ENCODE measurements at regions not wholly inside any gene's neighbourhood (a gene's known extent, or its start where the extent isn't known, plus 50 kb on each side); places are given as distances from the start of the nearest gene placed in this dataset.

DNA sequence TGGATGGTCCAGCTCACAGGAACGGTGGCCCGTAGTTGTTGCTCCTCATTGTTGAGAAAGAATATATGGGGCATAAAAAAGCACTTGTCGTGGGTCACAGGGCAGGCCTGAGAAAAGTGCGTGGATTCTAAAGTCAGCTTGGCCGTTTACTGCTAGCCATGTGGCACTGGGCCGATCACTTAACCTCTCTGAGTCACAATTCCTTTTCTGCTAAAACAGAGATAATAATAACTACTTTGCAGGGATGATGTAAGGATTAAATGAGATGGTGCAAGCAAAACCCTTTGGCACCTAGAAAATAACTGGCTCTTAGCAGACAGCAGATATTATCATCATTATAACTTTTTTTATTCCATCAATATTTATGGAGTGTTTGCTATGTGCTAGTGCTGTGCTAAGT, 579.7 kb downstream of the CCDC171 start:
- H3K56ac ChIP-seq (ENCODE audit: insufficient read length, low read depth, low read length) = no peak overlapping the region
- H3K27me3 Mint-ChIP-seq (ENCODE audit: low read depth) = peaks cover 23% of the 10 kb centered on the region
- no peak overlapping the region for H2BK20ac ChIP-seq (ENCODE audit: low read depth, low read length, poor library complexity, severe bottlenecking)
- no peak overlapping the region for H2AK5ac ChIP-seq (ENCODE audit: insufficient read length, low read length)
- H4K8ac ChIP-seq (replicated peaks; ENCODE audit: insufficient read length, low read depth, low read length) = no peak overlapping the region
- no peaks in the 10 kb centered on the region for H3K27me3 ChIP-seq (ENCODE audit: insufficient read depth, low read length)
- H2BK15ac ChIP-seq (ENCODE audit: low read depth, low read length) = no peak overlapping the region
- H3K27ac Mint-ChIP-seq = no peak overlapping the region
- no peak overlapping the region for H3K4me3 Mint-ChIP-seq
- H4K91ac ChIP-seq (ENCODE audit: insufficient read length, low read depth, low read length) = no peak overlapping the region
- WGBS (ENCODE audit: extremely low coverage, insufficient read length, low lambda C conversion rate) = no CpG with 5 or more reads among the region's 6 CpGs
- H3K4me2 ChIP-seq (ENCODE audit: insufficient read depth, insufficient read length, low read length) = no peak overlapping the region
- no peaks in the 10 kb centered on the region for H3K79me1 ChIP-seq (ENCODE audit: insufficient read depth, low read depth, low read length, poor library complexity, severe bottlenecking)
- H3K4ac ChIP-seq (ENCODE audit: low read depth, low read length) = no peak overlapping the region
- TF ChIP-seq, protein P1, sequence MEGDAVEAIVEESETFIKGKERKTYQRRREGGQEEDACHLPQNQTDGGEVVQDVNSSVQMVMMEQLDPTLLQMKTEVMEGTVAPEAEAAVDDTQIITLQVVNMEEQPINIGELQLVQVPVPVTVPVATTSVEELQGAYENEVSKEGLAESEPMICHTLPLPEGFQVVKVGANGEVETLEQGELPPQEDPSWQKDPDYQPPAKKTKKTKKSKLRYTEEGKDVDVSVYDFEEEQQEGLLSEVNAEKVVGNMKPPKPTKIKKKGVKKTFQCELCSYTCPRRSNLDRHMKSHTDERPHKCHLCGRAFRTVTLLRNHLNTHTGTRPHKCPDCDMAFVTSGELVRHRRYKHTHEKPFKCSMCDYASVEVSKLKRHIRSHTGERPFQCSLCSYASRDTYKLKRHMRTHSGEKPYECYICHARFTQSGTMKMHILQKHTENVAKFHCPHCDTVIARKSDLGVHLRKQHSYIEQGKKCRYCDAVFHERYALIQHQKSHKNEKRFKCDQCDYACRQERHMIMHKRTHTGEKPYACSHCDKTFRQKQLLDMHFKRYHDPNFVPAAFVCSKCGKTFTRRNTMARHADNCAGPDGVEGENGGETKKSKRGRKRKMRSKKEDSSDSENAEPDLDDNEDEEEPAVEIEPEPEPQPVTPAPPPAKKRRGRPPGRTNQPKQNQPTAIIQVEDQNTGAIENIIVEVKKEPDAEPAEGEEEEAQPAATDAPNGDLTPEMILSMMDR (conservative IDR thresholded peaks at IDR 0.05) = no peak
- H2BK120ac ChIP-seq (ENCODE audit: low read depth, low read length, poor library complexity, severe bottlenecking) = no peak overlapping the region
- no peak overlapping the region for H3K9ac ChIP-seq (ENCODE audit: extremely low read depth, insufficient read length, low read length)
- H3K27ac ChIP-seq (ENCODE audit: insufficient read length, low read depth, low read length) = no peak overlapping the region
- H4K5ac ChIP-seq (ENCODE audit: insufficient read length, low read depth, low read length) = no peak overlapping the region
- no peak for DNase-seq
- H3K4me1 ChIP-seq (ENCODE audit: insufficient read depth, low read length) = no peaks in the 10 kb centered on the region
- H3K14ac ChIP-seq (ENCODE audit: insufficient read depth, low read length) = no peak overlapping the region
- H3T11ph ChIP-seq (ENCODE audit: low read length) = no peak overlapping the region
- H3K23ac ChIP-seq (ENCODE audit: insufficient read length, low read depth, low read length) = no peak overlapping the region
- peaks cover 0 to 11% of the 10 kb centered on the region in 2 experiments; a peak in 2 of 5 replicates for H3K9me3 Mint-ChIP-seq
- no peak overlapping the region for H2BK12ac ChIP-seq (ENCODE audit: insufficient read length, low read depth, low read length)
- H3K79me2 ChIP-seq (ENCODE audit: insufficient read depth, low read length) = no peaks in the 10 kb centered on the region
- no peaks in the 10 kb centered on the region for H4K20me1 ChIP-seq (ENCODE audit: control insufficient read depth, insufficient read depth, insufficient read length)
- no peak overlapping the region for H2AFZ ChIP-seq (ENCODE audit: low read length)
- H3K18ac ChIP-seq (ENCODE audit: insufficient read length, low read depth, low read length) = no peak overlapping the region
- no peak overlapping the region for H2BK5ac ChIP-seq (ENCODE audit: insufficient read length, low read length)
- H3K36me3 Mint-ChIP-seq (ENCODE audit: insufficient read depth in 1 of 3, low read depth in 3 of 3) = peaks cover 0 to 15% (median 3%) of the 10 kb centered on the region in 3 experiments; a peak in 5 of 7 replicates
- H3K23me2 ChIP-seq (ENCODE audit: insufficient read length, low read depth, low read length, poor library complexity, severe bottlenecking) = no peaks in the 10 kb centered on the region
- no peaks in the 10 kb centered on the region for H3K9me3 ChIP-seq (ENCODE audit: control insufficient read depth, low read depth, low read length)
- peaks cover 0 to 3% of the 10 kb centered on the region in 2 experiments; a peak in 1 of 4 replicates for H3K4me1 Mint-ChIP-seq
